K562 (cell line): ENCODE measurements at regions not wholly inside any gene's neighbourhood (a gene's known extent, or its start where the extent isn't known, plus 50 kb on each side); places are given as distances from the start of the nearest gene placed in this dataset.

Source experiments
- ATAC-seq: fragments of 200-7000 bp; cut with Tn5 transposase; 3 replicates; pipeline ENCODE4 v1.9.1; 2020; ENCODE audit warnings: moderate library complexity
- BruUV-seq: library from RNA; stranded (reverse); fragments of 400-500 nt; replicated peaks from 2 replicates; lab custom pipeline; 2021; lab: Mats Ljungman, UMichigan
- CTCF ChIA-PET: fragments of 300-600 bp; formaldehyde crosslinking; extraction: SDS; loops from one replicate; lab custom pipeline; 2021; ENCODE audit warnings: low intra/inter-chr PET ratio; lab: Yijun Ruan, JAX
- POLR2A ChIA-PET: fragments of 300-600, 350-650 bp; sonication (Branson Sonifier 250); formaldehyde crosslinking; extraction: SDS; loops from one replicate; lab custom pipeline; 2021; ENCODE audit warnings: antibody characterized with exemption, inconsistent platforms; lab: Yijun Ruan, JAX
- DNase-seq, 4 experiments: peaks; one replicate each; pipeline versions ENCODE4 v3.0.0 to v3.0.0-alpha.2; 2011 to 2018; ENCODE audit warnings: low spot score in 3 of 4, mixed read lengths in 3 of 4; ENCODE audit errors: extremely low read depth in 1 of 4
- FAIRE-seq: peaks from 2 replicates; lab custom pipeline; 2011; peaks lifted over from hg19 to GRCh38; lab: Jason Lieb, UNC
- H2AFZ ChIP-seq: 2 replicates; pipeline ENCODE4 v1.6.0; 2011; ENCODE audit warnings: low read depth, low read length, control low read depth, inconsistent platforms
- H3K27ac ChIP-seq: fragments of 200-600 bp; 3 replicates; pipeline ENCODE4 v1.8.0; 2011; ENCODE audit warnings: low read depth, mild to moderate bottlenecking, control low read depth, inconsistent platforms, low read length, moderate library complexity, mixed read lengths; ENCODE audit errors: extremely low read depth
- H3K27me3 ChIP-seq, 2 experiments: fragments of 300-600 bp in 1 of 2; 2 replicates in 1 of 2; 3 replicates in 1 of 2; pipeline versions ENCODE4 v1.6.0 to v1.8.0; 2011; ENCODE audit warnings: inconsistent platforms in 2 of 2, low read length in 2 of 2, mild to moderate bottlenecking in 1 of 2, mixed read lengths in 1 of 2, moderate library complexity in 1 of 2; ENCODE audit not compliant: control insufficient read depth in 2 of 2, insufficient read depth in 2 of 2
- H3K36me3 ChIP-seq: fragments of 300-600 bp; 3 replicates; pipeline ENCODE4 v1.8.0; 2011; ENCODE audit warnings: mild to moderate bottlenecking, low read length, inconsistent platforms; ENCODE audit not compliant: control insufficient read depth, insufficient read depth
- H3K4me1 ChIP-seq, 2 experiments: fragments of 200-600 bp in 1 of 2; replicated peaks in 1 of 2; 2 replicates in 1 of 2; 3 replicates in 1 of 2; pipeline versions ENCODE4 v1.5.1 to v1.8.0; 2011; ENCODE audit warnings: inconsistent platforms in 2 of 2, low read length in 2 of 2, mild to moderate bottlenecking in 1 of 2, mixed read lengths in 1 of 2, moderate library complexity in 1 of 2; ENCODE audit not compliant: control insufficient read depth in 2 of 2, insufficient read depth in 2 of 2
- H3K4me2 ChIP-seq: 2 replicates; pipeline ENCODE4 v1.6.1; 2011; ENCODE audit warnings: low read length, control low read depth, inconsistent platforms, mixed read lengths; ENCODE audit not compliant: insufficient read depth
- H3K4me3 ChIP-seq: fragments of 200-600 bp; sonication (generic), shearing (Covaris generic); 2 replicates; pipeline ENCODE4 v1.5.1; 2016; ENCODE audit warnings: control low read depth, inconsistent platforms
- H3K79me2 ChIP-seq: fragments of 200-600 bp; 3 replicates; pipeline ENCODE4 v1.8.0; 2011; ENCODE audit warnings: low read length, inconsistent platforms; ENCODE audit not compliant: control insufficient read depth, insufficient read depth
- H3K9ac ChIP-seq, 2 experiments: 2 replicates each; pipeline versions ENCODE4 v1.6.0 to v1.6.1; 2011; ENCODE audit warnings: low read depth in 2 of 2, low read length in 2 of 2, control low read depth in 1 of 2, inconsistent platforms in 1 of 2, mild to moderate bottlenecking in 1 of 2, mixed read lengths in 1 of 2; ENCODE audit not compliant: insufficient read depth in 1 of 2
- H3K9me1 ChIP-seq: one replicate; pipeline ENCODE4 v1.6.0; 2011; ENCODE audit warnings: inconsistent platforms, mild to moderate bottlenecking, low read length, moderate library complexity; ENCODE audit not compliant: control insufficient read depth, insufficient read depth
- H3K9me3 ChIP-seq: replicated peaks from 2 replicates; pipeline ENCODE4 v1.5.1; 2011; ENCODE audit warnings: low read depth, low read length, inconsistent platforms; ENCODE audit not compliant: control insufficient read depth, insufficient read depth
- H4K20me1 ChIP-seq: replicated peaks from 2 replicates; pipeline ENCODE4 v1.6.1; 2011; ENCODE audit warnings: low read length, inconsistent platforms, mixed read lengths; ENCODE audit not compliant: control insufficient read depth, insufficient read depth
- MGA ChIP-seq: fragments of 450-650 bp; IDR thresholded peaks from 2 replicates; pipeline ENCODE4 v1.6.1; 2016; ENCODE audit warnings: mild to moderate bottlenecking, moderate library complexity
- WGBS: fragments of 100-300 bp; shearing (Covaris generic); methylation state at CpG from one replicate; pipeline ENCODE4 v1.1.6; 2016; ENCODE audit warnings: low coverage, mixed read lengths; ENCODE audit not compliant: insufficient coverage; ENCODE audit errors: missing lambda C conversion rate; 5-methylcytosine and 5-hydroxymethylcytosine counted together
- in situ Hi-C: fragments of 300-500 bp; cut with MboI; formaldehyde crosslinking; loops from 4 replicates; pipeline ENCODE4 v1.15.0; 2018; ENCODE audit warnings: inconsistent platforms, mixed read lengths
- intact Hi-C: fragments of 100-400 bp; cut with micrococcal nuclease; formaldehyde crosslinking; loops from 2 replicates; pipeline ENCODE4 v1.14.2; 2022

GRCh38 chr11:25159341-25159740 is 662.5 kb downstream of the LUZP2 start:
- Histone ChIP-seq H3K9me1 (no peaks in the 10 kb centered on the region), H3K4me1 (no peaks in the 10 kb centered on the region), H3K4me2 (no peak overlapping the region), H3K36me3 (no peaks in the 10 kb centered on the region), H3K9ac (no peak overlapping the region), H3K9me3 (peaks cover 2% of the 10 kb centered on the region; the same call in 1 of the 2 replicates), H2AFZ (no peak overlapping the region), H4K20me1 (no peaks in the 10 kb centered on the region), H3K79me2 (no peaks in the 10 kb centered on the region), H3K27me3 (no peaks in the 10 kb centered on the region), H3K27ac (no peak overlapping the region), H3K4me3 (no peak overlapping the region)
- ChIA-PET POLR2A (no interaction called here), CTCF (no interaction called here)
- intact Hi-C loops, result no loop called here
- FAIRE-seq (no peak), DNase-seq (no peak), ATAC-seq (no peak)
- TF ChIP-seq MGA, result no peak
- in situ Hi-C loops, result no loop called here
- no TSS peak for BruUV-seq
- WGBS, result 0% methylated on average over 2 of the region's 2 CpGs
